ENCODE measurements at regions not wholly inside any gene's neighbourhood (a gene's known extent, or its start where the extent isn't known, plus 50 kb on each side); places are given as distances from the start of the nearest gene placed in this dataset.
"Not testable (repeated sequence)": the region's sequence is repeated elsewhere in the genome, so short reads cannot be mapped to it uniquely, and the experiment has no call there.

DNA sequence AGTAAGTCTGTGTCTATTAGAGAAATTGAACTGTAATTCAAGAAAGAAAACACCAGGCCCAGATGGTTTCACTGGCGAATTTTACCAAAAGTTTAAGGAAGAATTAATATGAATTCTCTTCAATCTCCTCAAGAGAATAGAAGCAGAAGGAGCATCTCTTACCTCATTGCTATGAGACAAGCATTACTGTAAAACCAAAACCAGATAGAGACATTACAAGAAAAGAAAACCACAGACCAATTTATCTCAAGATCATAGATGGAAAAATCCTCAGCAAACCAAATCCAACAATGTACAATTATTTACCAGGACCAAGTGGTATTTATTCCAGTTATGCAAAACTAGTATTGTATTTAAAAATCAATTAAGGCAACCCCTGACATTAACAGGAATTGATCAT lies 160.6 kb downstream of the LIPI start:
- no peak for ATAC-seq
- no peak for DNase-seq
- intact Hi-C loops (cut with DNase I): no loop called here
- no peaks in the 10 kb centered on the region for H3K9me3 ChIP-seq
- H3K27me3 ChIP-seq: no peaks in the 10 kb centered on the region
- 78 to 94% methylated on average over 1 of the region's 1 CpG for WGBS, 2 donors
- H3K4me3 ChIP-seq: no peak overlapping the region
- no peak overlapping the region for H3K27ac ChIP-seq
- no peak for TF ChIP-seq CTCF (IDR thresholded peaks at IDR 0.05)
- H3K36me3 ChIP-seq: no peaks in the 10 kb centered on the region
- no peaks in the 10 kb centered on the region for H3K4me1 ChIP-seq
- no peak for FAIRE-seq

DNA sequence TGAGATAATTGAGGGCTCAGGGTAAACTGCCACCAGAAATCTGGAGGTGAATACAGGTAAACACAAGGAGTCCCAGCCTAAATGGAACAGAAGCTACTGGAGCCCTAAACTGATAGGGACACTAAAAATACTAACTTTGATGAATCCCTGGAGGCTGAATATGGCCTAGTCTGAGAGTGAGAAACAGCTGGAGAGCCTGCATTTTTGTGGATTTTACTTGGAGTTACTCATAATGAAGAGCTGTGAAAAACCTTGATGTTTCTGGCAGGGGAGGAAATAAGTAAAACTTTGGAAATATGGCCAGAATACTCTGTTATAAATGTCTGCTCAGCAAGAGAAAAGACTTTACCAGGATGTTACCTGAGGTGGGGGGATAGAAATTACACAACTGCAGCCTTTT lies 164.4 kb downstream of the LIPI start:
- Histone ChIP-seq H3K27me3 (no peaks in the 10 kb centered on the region), H3K4me1 (no peaks in the 10 kb centered on the region), H3K27ac (no peak overlapping the region), H3K9me3 (no peaks in the 10 kb centered on the region), H3K4me3 (no peak overlapping the region), H3K36me3 (no peaks in the 10 kb centered on the region)
- intact Hi-C loops (cut with DNase I): no loop called here
- FAIRE-seq (no peak), ATAC-seq (no peak), DNase-seq (no peak)
- TF ChIP-seq CTCF (IDR thresholded peaks at IDR 0.05): no peak

DNA sequence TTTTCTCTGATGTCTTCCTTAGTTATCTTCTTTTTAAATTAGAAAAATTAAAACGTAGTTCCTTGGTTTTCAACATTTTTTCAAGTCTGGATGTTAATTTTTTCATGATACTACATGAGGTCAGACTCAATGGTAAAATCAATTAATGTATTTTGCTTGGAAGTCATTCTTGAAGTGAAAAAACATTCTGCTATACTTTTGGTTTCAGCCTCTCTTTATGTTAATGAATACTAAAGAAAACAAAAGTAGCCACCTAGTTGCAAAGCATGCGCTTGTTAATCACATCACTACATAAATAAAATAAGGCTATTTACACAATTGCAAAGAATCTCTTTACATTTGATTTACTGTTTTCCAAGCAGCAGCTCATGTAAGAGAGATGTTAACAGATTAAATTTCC lies 170.4 kb downstream of the LIPI start:
- no peak for ATAC-seq
- no peaks in the 10 kb centered on the region for H3K4me1 ChIP-seq
- intact Hi-C loops (cut with DNase I): no loop called here
- no peak for DNase-seq
- no peak for FAIRE-seq
- H3K4me3 ChIP-seq: no peak overlapping the region
- 60 to 72% methylated on average over 2 of the region's 2 CpGs for WGBS, 2 donors
- H3K27me3 ChIP-seq: no peaks in the 10 kb centered on the region
- no peak overlapping the region for H3K27ac ChIP-seq
- H3K36me3 ChIP-seq: no peaks in the 10 kb centered on the region
- TF ChIP-seq CTCF (IDR thresholded peaks at IDR 0.05): no peak
- H3K9me3 ChIP-seq: no peaks in the 10 kb centered on the region

- ATAC-seq: peak in 1 of 4 donors; percentile 14
- H3K27me3 ChIP-seq; H3K4me3 ChIP-seq; H3K36me3 ChIP-seq; H3K9me3 ChIP-seq; H3K4me1 ChIP-seq; DNase-seq; FAIRE-seq; intact Hi-C loops (cut with DNase I); H3K27ac ChIP-seq: not testable (repeated sequence)
- WGBS, 2 donors: 61 to 74% methylated on average over 2 of the region's 2 CpGs
These were observed 182.1 kb downstream of the LIPI start for GRCh38 chr21:14028619-14029018.

DNA sequence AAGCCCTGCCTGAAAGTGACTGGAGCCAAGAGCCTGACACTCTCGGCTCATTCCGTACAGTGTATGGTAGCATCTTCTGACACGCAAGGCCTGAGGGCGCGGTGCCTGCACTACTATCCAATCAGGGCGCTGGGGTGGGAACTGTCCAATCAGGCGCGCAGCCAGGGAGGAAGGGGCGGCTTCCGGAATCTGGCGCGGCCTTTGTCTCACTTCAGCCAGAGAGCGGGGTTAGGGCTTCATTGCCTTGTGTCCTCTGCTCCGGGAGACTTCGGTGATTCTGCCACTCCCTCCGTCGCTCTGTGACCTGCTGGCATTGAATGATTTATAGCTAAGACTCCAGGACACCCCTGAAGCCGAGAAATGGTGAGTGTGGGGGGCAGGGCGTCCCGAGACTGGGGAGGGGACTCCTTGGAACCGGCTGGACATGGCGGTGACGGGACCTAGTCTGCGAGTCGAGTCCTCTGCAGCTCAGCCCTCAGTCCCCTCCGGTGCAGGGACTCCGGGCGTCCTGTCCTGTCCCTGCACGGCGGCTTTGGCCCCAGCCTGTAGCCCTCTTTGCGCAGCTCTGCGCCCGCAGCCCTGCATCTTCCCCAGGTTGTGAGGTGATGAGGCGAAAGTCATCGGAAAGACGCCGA lies 183.4 kb downstream of the LIPI start:
- ATAC-seq (peak; percentile 99 to 100 (median 99)), FAIRE-seq (peak; percentile 71), DNase-seq (peak; percentile 63 to 87 (median 78))
- H3K4me1 ChIP-seq; H3K27me3 ChIP-seq; H3K36me3 ChIP-seq; intact Hi-C loops (cut with DNase I); H3K27ac ChIP-seq; H3K9me3 ChIP-seq: not testable (repeated sequence)
- peak overlapping the region in 3 of 4 donors; percentile 10 to 52 (median 45) for H3K4me3 ChIP-seq
- 0 to 1% methylated on average over 26 to 31 of the region's 37 CpGs for WGBS, 2 donors

- H3K9me3 ChIP-seq; H3K27ac ChIP-seq; DNase-seq; H3K4me3 ChIP-seq; H3K4me1 ChIP-seq; ATAC-seq; intact Hi-C loops (cut with DNase I); FAIRE-seq; H3K36me3 ChIP-seq; H3K27me3 ChIP-seq: not testable (repeated sequence)
- WGBS, 2 donors: 30 to 37% methylated on average over 2 of the region's 2 CpGs
These were observed 190.6 kb downstream of the LIPI start for GRCh38 chr21:14020108-14020507.

DNA sequence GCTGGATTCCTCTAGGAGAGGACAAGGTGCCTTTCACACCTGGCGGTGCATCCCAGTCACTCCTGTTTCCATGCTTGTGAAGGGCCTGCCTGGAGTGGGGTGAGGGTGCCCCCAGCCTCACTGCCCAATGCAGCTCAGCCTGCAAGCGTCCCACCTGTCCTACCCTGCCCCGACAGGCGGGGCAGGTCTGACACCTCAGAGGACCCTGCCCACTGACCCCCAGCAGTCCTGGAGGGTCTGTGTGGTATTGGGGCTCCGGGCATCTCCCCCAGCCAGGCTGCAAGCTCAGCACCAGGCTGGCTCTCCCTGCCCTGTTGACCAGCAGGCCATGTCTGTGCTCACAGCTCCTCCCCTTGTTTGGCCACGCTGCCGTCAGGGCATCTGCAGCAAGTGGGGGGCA lies 194.9 kb downstream of the LIPI start:
- H3K4me1 ChIP-seq; FAIRE-seq; H3K27me3 ChIP-seq; H3K4me3 ChIP-seq; ATAC-seq; H3K27ac ChIP-seq; intact Hi-C loops (cut with DNase I); H3K36me3 ChIP-seq; H3K9me3 ChIP-seq: not testable (repeated sequence)
- 74 to 84% methylated on average over 6 to 7 of the region's 7 CpGs for WGBS, 2 donors
- DNase-seq: peak in 1 of 6 donors; percentile 39

DNA sequence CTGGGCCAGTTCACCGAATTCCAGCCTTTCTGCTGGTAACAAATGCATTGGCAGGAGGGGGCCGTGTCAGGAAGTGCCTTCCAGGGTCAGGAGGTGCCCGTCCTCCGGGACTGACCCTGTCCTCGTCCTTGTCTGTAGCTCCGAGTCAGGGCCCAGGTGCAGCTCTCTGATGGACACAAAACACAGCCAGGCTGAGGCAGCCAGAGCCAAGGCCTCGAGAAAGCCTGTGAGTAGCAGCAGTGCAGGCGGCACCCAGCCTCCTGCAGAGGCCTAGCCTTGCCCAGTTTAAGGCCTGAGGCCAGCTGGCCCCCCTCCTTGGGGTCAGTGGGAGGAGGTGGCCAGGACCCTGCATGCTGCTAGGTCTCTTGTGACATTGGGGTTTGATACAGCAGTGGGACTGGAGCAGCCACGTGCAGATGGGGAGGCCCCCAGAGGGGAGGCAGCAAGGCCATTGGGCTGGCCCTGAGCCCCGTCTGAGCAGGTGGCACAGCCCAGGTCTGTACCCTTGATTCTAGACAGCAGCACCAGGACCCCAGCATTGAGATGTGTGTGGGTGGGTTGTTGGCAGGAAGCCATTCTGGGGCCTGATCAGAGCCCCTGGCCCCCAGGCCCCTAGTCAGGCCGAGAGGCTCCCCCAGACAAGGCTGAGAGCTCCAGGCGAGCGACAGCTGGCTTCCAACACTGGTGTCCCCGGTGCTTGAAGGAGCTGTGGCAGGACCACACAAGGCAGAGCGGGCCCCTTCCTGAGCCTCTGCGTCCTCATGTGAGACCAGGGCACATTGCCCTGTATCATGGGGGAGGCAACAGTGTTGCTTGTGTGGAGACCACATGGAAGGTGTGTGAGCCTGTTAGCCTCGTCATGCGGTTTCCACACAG lies 196.9 kb downstream of the LIPI start:
- H3K36me3 ChIP-seq; H3K9me3 ChIP-seq; H3K27ac ChIP-seq; H3K4me3 ChIP-seq; intact Hi-C loops (cut with DNase I); FAIRE-seq; H3K4me1 ChIP-seq; H3K27me3 ChIP-seq; ATAC-seq: not testable (repeated sequence)
- DNase-seq: peak in 2 of 6 donors; percentile 53 to 62
- 68 to 78% methylated on average over 17 to 18 of the region's 18 CpGs for WGBS, 2 donors

Measured in pancreas (tissue), 10 donors.